ENCODE measurements at regions not wholly inside any gene's neighbourhood (a gene's known extent, or its start where the extent isn't known, plus 50 kb on each side); places are given as distances from the start of the nearest gene placed in this dataset.
"Not testable (repeated sequence)": the region's sequence is repeated elsewhere in the genome, so short reads cannot be mapped to it uniquely, and the experiment has no call there.

DNA sequence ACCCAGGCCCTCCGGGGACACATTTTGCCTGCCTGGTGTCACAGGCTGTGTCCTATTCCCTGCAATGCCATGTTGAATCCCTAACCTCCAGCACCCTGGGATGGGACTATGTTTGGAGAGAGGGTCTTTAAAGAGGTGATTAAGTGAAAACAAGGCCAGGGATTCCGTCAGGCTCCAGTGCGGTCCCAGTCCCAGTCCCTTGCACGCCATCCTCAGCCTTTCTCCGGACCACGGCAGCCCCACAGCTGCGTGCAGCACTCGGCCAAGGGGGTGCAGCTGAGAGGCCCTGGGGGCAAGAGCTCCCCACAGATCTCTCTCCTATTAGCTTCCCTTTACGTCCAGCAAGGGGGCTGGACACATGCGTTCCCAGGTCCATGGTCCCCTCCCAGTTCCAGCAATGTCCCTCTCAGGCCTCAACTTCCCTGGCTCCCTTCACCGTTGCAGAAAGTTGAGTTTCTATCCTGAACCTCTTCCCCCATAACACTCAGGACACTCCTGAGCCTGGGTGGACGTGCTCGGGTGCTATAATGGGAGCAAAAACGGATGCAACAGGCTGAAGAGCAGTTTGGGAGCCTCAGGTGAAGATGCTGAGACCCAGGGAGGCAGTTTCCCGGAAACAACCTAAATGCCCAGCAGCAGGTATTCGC is 1422.7 kb downstream of the BRD1 start:
- no peak for DNase-seq
- H3K9ac ChIP-seq (ENCODE audit: low read length) = no peak overlapping the region
- no peak overlapping the region for H3K4me3 ChIP-seq (ENCODE audit: low read length)
- no peaks in the 10 kb centered on the region for H3K79me2 ChIP-seq (ENCODE audit: low read length)
- no peaks in the 10 kb centered on the region for H3F3A ChIP-seq (ENCODE audit: insufficient read depth, low read length)
- no peaks in the 10 kb centered on the region for H3K36me3 ChIP-seq (replicated peaks; ENCODE audit: insufficient read depth, low read length)
- TF ChIP-seq EZH2 (optimal IDR thresholded peaks at IDR 0.05; ENCODE audit: low read depth, low read length) (no peak), EZH2phosphoT487 (IDR thresholded peaks at IDR 0.05; ENCODE audit: low read length) (no peak)
- TF ChIP-seq, protein P1, sequence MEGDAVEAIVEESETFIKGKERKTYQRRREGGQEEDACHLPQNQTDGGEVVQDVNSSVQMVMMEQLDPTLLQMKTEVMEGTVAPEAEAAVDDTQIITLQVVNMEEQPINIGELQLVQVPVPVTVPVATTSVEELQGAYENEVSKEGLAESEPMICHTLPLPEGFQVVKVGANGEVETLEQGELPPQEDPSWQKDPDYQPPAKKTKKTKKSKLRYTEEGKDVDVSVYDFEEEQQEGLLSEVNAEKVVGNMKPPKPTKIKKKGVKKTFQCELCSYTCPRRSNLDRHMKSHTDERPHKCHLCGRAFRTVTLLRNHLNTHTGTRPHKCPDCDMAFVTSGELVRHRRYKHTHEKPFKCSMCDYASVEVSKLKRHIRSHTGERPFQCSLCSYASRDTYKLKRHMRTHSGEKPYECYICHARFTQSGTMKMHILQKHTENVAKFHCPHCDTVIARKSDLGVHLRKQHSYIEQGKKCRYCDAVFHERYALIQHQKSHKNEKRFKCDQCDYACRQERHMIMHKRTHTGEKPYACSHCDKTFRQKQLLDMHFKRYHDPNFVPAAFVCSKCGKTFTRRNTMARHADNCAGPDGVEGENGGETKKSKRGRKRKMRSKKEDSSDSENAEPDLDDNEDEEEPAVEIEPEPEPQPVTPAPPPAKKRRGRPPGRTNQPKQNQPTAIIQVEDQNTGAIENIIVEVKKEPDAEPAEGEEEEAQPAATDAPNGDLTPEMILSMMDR (IDR thresholded peaks at IDR 0.05; ENCODE audit: low read length) = no peak
- no peaks in the 10 kb centered on the region for H3K9me2 ChIP-seq (replicated peaks; ENCODE audit: insufficient read depth, low read length)
- no peak overlapping the region for H3K27ac ChIP-seq (ENCODE audit: low read length)
- H3K4me1 ChIP-seq (ENCODE audit: low read length) = no peaks in the 10 kb centered on the region
- no peak overlapping the region for H2AFZ ChIP-seq (ENCODE audit: low read length)
- no peaks in the 10 kb centered on the region for H3K9me3 ChIP-seq (replicated peaks; ENCODE audit: insufficient read depth, low read length)
- no peak overlapping the region for H3K4me2 ChIP-seq (ENCODE audit: low read depth, low read length)
- no peaks in the 10 kb centered on the region for H3K27me3 ChIP-seq (replicated peaks; ENCODE audit: insufficient read depth, low read length)
- no peaks in the 10 kb centered on the region for H4K20me1 ChIP-seq (ENCODE audit: insufficient read depth, low read length)

DNA sequence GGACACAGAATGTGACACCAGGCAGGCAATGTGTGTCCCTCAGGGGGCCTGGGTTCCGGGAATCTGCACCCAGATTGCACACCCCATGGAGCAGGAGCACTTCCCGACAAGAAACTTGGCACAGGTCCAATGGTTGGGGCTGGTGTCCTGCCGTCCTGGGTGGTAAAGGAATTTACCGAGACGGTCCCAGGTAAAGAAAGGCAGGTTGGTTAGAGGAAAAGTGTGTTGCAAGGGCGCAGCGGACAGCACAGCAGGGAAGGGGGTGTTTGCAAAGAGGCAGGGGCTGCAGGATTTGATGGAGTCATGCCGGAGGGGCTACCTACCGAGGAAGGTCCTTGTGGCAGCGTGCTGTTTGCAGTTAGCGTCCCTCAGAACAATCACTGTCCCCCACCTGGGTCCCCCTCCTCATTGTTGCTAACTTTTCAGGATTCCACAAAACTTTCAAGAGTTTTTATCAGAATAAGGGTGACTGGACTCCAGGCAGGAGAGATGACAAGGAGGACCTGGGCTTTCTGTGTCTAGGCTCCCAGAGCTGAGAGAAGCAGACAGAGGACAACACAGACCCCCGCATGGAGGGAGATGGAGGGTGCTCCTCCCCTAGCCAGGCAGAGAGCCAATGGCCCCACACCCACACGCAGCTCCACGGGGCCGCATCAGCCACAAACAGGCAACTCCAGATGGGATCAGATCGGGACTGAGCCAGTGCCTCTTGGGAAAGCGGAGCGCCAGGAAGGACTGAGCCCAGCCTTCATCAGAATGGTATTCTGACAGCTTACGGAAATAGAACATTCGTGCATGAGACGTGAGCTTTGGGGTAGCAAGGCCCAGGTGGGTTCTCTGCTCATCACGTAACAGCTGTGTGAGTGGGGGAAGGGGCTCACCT is 1423.9 kb downstream of the BRD1 start:
- no peak for TF ChIP-seq EZH2phosphoT487 (IDR thresholded peaks at IDR 0.05; ENCODE audit: low read length)
- TF ChIP-seq EZH2 (optimal IDR thresholded peaks at IDR 0.05; ENCODE audit: low read depth, low read length) = no peak
- TF ChIP-seq, protein P1 (IDR thresholded peaks at IDR 0.05; ENCODE audit: low read length) = no peak

DNA sequence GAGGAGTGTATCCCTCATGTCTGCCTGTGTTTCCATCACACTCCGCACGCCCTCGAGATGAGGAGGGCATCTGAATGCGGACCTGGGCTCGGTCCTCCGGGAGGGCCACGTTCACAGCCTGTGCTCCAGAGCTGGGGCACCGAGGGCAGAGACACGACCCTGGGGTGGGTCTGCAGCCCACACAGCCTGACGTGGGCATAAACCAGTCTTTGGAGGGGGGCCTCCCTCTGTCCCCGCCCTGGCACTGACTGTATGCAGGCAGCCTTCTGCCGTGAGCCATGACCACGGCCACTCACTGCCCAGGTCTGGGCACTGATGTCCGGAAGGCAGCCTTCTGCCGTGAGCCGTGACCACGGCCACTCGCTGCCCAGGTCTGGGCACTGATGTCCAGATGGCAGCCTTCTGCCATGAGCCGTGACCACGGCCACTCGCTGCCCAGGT is 1425.1 kb downstream of the BRD1 start:
- Histone ChIP-seq H3K4me2 (ENCODE audit: low read depth, low read length) (no peak overlapping the region), H3K27ac (ENCODE audit: low read length) (no peak overlapping the region), H3K79me2 (ENCODE audit: low read length) (no peaks in the 10 kb centered on the region)

More for the DNA sequence above, 1423.9 kb downstream of the BRD1 start:
- Histone ChIP-seq H3F3A (ENCODE audit: insufficient read depth, low read length) (no peaks in the 10 kb centered on the region), H2AFZ (ENCODE audit: low read length) (no peak overlapping the region), H3K9me3 (replicated peaks; ENCODE audit: insufficient read depth, low read length) (no peaks in the 10 kb centered on the region), H3K4me3 (ENCODE audit: low read length) (no peak overlapping the region), H3K79me2 (ENCODE audit: low read length) (no peaks in the 10 kb centered on the region), H3K27me3 (replicated peaks; ENCODE audit: insufficient read depth, low read length) (no peaks in the 10 kb centered on the region), H3K9ac (ENCODE audit: low read length) (no peak overlapping the region), H3K36me3 (replicated peaks; ENCODE audit: insufficient read depth, low read length) (no peaks in the 10 kb centered on the region), H4K20me1 (ENCODE audit: insufficient read depth, low read length) (no peaks in the 10 kb centered on the region), H3K4me1 (ENCODE audit: low read length) (no peaks in the 10 kb centered on the region), H3K4me2 (ENCODE audit: low read depth, low read length) (no peak overlapping the region), H3K27ac (ENCODE audit: low read length) (no peak overlapping the region), H3K9me2 (replicated peaks; ENCODE audit: insufficient read depth, low read length) (no peaks in the 10 kb centered on the region)
- DNase-seq = no peak

GRCh38 chr22:48401523-48401922 is 1426.2 kb downstream of the BRD1 start:
- H3F3A ChIP-seq (ENCODE audit: insufficient read depth, low read length); H3K4me1 ChIP-seq (ENCODE audit: low read length); DNase-seq; H4K20me1 ChIP-seq (ENCODE audit: insufficient read depth, low read length); H3K27ac ChIP-seq (ENCODE audit: low read length); H3K9me3 ChIP-seq (replicated peaks; ENCODE audit: insufficient read depth, low read length); H3K36me3 ChIP-seq (replicated peaks; ENCODE audit: insufficient read depth, low read length); H3K4me2 ChIP-seq (ENCODE audit: low read depth, low read length); H2AFZ ChIP-seq (ENCODE audit: low read length); H3K9ac ChIP-seq (ENCODE audit: low read length); H3K9me2 ChIP-seq (replicated peaks; ENCODE audit: insufficient read depth, low read length); H3K4me3 ChIP-seq (ENCODE audit: low read length); H3K79me2 ChIP-seq (ENCODE audit: low read length); H3K27me3 ChIP-seq (replicated peaks; ENCODE audit: insufficient read depth, low read length): not testable (repeated sequence)

More for the DNA sequence above, 1425.1 kb downstream of the BRD1 start:
- no peak overlapping the region for H3K4me3 ChIP-seq (ENCODE audit: low read length)
- H3K4me1 ChIP-seq (ENCODE audit: low read length) = no peaks in the 10 kb centered on the region
- no peaks in the 10 kb centered on the region for H3F3A ChIP-seq (ENCODE audit: insufficient read depth, low read length)
- DNase-seq = no peak
- H3K27me3 ChIP-seq (replicated peaks; ENCODE audit: insufficient read depth, low read length) = no peaks in the 10 kb centered on the region
- no peaks in the 10 kb centered on the region for H3K9me3 ChIP-seq (replicated peaks; ENCODE audit: insufficient read depth, low read length)
- H3K36me3 ChIP-seq (replicated peaks; ENCODE audit: insufficient read depth, low read length) = no peaks in the 10 kb centered on the region
- TF ChIP-seq, protein P1 (IDR thresholded peaks at IDR 0.05; ENCODE audit: low read length) = no peak
- TF ChIP-seq EZH2phosphoT487 (IDR thresholded peaks at IDR 0.05; ENCODE audit: low read length) (no peak), EZH2 (optimal IDR thresholded peaks at IDR 0.05; ENCODE audit: low read depth, low read length) (no peak)
- no peaks in the 10 kb centered on the region for H3K9me2 ChIP-seq (replicated peaks; ENCODE audit: insufficient read depth, low read length)
- H2AFZ ChIP-seq (ENCODE audit: low read length) = no peak overlapping the region
- H4K20me1 ChIP-seq (ENCODE audit: insufficient read depth, low read length) = no peaks in the 10 kb centered on the region
- no peak overlapping the region for H3K9ac ChIP-seq (ENCODE audit: low read length)

All from MM.1S (cell line).